Inflammatory macrophage (primary cell): ENCODE measurements at regions not wholly inside any gene's neighbourhood (a gene's known extent, or its start where the extent isn't known, plus 50 kb on each side); places are given as distances from the start of the nearest gene placed in this dataset.

Experiments
- DNase-seq, 2 donors: peaks; one replicate each; pipeline ENCODE4 v3.0.0-alpha.2; 2020 to 2022

DNA sequence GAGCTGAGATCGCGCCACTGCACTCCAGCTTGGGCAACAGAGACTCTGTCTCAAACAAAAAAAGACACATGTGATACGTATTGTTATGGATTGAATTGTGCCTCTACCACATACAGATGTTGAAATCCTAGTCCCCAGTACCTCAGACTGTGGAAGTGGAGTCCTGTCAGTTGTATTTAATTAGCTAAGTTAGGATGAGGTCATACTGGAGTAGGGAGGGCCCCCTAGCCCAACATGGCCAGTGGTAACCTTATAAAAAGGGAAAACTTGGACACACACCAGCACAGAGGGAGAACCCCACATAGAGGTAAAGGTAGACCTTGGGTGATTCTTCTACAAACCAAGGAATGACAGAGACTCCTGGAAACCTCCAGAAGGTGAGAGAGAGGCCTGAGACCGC is 119.8 kb downstream of the GADD45G start:
- no peak for DNase-seq

DNA sequence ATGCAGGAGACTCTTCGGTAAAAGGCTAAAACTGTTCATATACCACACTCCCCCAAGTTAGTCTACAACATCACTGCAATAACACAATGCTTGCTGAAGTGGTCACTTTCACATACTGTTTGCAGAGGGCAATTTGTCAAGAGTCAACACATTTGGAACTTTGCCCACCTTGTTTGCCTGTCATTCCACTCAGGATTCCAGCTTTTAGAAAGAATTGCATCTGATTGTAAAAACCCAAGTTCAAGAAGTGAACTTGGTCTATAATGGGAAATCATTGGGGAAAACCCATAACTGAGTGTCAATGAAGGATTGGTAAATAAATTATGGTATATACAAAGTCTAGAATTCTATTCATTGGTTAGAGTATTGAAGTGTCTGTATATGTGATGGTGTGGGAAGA is 120.5 kb downstream of the GADD45G start:
- no peak for DNase-seq

DNA sequence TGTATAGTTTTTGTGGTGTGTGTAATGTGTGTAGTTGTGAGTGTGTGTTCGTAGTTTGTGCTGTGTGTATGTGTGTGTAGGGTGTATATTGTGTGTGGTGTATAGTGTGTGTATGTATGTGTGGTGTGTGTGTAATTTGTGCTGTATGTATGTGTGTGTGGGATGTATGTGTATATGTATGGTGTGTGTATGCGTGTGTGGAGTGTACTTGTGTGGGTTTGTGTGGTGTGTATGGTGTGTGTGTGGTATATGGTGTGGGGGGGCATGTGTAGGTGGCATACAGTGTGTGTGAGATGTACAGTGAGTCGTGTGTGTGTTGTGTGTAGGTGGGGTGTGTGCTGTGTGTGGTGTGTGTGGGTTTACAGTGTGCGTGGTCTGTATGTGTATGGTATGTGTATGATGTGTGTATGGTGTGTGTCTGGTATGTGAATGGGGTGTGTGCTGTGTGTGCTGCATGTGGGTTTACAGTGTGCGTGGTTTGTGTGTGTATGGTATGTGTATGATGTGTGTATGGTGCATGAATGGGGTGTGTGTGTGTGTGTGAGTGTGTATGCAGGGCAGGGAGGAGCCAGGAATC is 125.2 kb downstream of the GADD45G start:
- no peak for DNase-seq

DNA sequence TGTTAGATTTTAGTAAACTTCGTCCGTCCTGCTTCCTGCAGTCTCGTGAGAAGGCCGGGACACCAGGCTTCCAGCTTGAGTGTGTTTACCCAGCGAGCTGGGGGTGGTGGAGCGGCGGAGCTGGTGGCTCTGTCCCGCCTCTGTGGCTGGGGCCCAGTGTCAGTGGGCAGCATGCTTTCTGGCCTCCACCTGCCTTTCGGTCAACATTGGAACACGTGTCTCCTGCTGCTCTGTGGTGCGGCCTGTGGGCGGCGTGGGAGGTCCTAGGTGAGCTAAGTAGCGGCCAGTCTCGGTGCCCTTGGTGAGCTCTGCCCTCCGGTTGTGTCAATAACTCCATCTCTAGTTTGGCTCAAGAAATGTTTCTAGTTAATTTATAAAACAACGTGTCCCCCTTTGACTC is 125.9 kb downstream of the GADD45G start:
- no peak for DNase-seq

DNA sequence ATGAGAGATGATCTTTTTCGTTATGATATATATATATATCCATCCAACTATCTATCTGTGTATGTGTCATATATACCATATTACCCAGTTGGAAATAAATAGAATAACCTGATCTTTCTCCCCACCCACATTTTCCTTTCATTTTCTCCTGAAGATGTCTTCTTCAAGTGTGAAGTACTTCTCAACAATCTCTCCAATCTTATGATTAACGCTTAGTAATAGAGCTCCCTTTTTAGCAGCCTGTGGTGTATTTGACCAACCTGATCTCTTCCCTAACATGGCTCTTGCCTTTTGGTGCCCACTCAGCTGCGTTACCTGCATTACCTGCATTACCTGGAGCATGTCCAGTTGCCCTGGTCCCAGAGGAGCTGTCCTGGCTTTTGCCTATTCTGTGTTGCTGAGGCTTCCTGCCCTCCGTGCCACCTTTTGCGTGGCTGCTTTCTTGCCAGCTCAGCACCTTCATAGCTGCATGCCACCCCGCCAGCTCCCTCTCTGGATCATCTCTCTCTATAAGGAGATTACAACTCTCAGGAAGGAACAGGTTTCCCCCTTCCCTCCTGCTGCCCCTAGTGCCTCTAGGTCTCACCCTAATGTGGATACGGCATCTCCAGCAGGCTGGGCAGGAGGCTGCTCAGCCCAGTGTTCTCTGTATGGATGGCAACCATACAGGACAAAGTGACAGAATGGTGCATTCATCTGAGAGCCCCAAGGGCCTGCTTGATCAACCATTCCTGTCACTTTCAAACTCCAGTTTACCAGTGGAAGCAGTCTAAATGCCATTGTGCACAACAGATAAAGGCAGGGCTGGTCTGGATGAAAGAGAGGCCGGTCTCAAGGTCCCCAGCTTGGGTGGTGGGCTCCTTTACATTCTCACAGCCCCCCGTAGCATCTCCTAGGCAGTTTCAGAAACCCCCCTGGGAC is 126.7 kb downstream of the GADD45G start:
- DNase-seq, result no peak

DNA sequence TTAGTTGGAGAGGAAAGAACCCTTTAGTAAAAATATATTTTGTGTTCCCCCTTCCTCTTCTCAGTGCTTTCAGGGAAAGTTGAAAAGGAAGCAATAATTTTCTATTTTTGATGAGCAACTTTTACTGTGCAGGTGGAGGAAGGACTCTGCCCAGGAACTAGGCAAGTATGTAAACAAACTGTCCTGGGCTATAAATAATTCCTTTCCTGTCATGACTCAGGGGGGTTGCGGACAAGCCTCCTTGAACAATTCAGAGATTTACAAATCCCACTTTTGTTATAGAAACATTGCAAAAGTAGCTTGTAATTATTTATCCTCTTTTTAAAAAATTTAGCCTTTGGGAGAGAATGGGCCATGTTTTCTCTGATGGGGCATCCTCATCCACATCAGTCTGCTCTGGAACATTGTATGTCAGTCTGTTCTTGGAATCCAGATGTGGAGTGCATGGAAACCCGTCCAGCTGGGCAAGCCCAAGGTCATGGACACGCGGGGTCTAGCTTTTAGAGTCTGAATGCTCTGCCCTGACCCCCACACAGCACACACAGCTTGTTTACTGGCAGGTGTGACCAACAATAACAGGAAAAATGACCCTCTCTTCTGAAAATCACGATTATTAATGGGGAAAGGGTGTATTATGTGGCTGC is 127.6 kb downstream of the GADD45G start:
- no peak for DNase-seq

DNA sequence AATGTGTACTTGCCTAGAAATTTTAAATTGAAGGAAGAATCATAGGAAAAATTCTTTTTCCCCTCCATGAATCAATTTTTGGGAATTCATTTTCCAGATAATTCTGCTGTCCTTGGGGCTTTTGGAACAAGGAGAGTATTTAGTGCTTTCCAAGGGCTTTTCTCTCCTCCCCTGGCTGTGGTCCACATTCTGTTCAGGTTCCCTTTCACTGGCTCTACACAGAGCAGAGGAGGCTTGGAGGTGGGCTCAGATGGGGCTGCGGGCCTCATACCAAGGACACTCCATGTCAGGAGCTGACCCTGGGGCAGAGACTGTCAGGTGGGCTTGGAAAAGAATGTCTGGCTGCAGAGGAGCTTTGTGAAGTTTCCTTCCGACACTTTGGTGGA is 128.1 kb downstream of the GADD45G start:
- DNase-seq, result no peak

DNA sequence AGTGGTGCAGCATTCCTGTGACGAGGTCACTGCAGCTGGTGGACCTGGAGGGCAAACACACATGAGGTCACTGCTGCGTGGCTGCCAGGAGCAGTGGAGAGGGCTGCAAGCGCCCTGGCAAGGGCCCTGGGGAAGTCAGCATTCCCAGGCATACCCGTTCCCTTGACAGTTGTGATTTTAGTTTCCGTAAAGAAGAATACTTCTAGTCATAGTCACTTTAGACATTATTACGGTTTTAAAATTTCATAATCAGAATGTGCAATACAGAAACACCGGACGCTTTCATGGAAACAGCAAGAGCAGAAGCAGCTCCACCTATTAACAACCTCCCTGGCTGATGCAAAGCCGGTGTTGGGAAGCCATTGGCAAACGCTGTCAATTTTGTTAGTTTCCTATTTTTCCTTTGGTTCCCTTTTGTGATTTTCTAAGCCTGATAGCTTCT is 129.8 kb downstream of the GADD45G start:
- DNase-seq, result peak; percentile 69 to 83

DNA sequence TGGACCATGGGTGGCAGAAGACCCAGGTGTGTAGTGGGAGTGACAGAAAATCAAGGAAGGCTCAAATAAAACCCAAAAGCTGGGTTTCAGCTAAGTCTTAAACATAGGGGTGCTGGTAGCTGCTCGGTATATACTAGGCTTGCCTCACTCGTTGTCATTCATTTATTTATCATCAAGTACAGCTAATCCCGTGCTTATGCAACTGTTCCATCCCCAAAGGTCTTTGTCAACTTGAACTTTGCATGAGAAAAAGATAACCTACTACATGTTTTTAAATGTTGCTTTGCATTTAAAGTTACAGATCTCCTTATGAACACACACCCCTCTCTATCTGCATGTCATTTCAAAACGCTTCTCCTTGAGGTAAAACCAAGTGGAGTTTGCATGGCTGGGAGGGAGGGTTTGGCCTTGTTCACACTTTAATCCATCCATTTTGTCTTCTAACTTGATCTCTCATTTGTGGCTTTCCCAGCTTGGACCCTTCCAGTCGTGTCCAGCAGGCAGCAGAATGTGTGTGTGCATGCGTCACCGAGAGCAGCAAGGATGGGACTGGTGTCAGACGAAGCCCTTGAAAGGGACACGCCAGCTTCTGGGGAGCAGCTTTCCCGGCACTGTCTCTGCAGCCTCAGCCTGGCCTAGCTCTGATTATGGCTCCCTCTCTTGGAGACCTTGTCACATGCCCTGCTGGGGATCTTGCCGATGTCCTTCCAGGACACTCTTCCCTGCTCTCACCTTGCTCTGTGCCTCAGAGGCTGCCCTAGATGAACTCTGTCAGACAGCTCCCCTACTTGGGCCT is 133.5 kb downstream of the GADD45G start:
- DNase-seq, result no peak

DNA sequence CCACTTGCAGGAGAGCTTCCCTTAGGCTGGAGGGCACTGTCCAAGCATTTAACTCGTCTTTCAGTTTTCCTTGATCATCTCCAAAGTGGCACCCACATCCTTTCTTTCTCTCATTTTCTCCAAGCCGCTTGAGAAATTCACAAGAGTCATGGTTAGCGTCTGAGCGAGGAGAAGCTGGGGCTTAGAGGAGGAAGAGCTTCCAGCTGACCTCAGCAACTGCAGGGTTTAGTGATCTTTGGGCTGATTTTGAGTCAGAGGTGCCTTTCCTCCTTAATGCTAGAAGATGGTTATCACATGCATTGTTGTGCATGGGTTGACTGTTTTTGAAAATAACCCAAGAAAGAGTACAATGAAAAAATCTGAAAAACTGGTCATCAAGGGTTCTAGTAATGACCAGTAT is 134.7 kb downstream of the GADD45G start:
- DNase-seq, result peak; percentile 71 to 85

DNA sequence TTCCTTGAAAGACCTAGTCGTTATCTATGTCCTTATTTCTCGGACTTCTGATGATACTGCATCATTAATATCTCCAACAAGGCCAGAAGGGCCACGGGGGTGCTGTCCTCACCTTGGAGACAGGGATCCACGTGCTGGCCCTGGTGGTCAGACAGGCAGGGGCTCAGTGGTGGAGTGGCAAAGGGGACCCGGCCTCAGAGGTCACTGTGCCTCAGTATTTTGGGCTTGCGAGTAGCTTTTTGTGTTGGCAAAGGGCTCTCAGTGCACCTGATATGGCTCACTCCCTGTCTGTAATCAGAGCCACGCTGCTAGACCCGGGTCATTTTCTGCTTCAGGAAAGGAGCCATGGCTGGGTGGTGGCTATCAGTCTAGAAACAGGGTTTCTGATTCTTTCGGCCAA is 135.1 kb downstream of the GADD45G start:
- no peak for DNase-seq

DNA sequence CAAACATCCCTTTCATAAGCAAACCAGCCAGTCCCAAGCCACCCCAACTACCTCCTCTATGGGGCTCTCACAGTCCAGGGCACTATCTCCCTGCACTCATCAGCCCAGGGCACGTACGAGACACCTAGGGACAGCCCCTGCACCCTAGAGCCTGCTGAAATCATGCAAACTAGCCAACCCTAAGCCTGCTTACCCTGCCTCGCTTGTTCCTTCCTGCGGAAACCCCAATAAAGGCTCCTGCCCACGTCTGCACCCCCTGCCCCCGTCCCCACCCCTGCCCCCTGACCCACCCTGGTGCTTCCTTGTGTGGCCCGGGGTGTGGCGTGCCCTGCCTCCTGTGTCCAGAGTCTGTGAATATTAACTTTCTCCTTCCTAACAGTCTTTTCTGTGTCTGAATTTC is 135.9 kb downstream of the GADD45G start:
- DNase-seq, result no peak

DNA sequence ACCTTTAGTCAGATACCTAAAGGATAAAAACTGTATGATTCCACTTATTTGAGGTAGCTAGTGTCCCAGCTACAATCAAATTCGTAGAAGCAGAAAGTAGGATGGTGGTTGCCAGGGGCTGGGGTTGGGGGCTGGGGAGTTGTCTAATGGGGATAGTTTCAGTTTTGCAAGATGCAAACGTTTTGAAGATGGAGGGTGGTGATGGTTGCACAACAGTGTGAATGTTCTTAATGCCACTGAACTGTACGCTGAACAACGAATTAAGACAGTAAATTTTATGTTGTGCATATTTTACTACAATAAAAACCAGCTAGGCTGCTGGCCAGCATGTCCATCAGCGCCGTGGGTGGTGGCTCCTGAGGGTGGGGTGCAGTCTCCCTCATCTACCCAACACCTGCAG is 137.8 kb downstream of the GADD45G start:
- DNase-seq, result no peak

DNA sequence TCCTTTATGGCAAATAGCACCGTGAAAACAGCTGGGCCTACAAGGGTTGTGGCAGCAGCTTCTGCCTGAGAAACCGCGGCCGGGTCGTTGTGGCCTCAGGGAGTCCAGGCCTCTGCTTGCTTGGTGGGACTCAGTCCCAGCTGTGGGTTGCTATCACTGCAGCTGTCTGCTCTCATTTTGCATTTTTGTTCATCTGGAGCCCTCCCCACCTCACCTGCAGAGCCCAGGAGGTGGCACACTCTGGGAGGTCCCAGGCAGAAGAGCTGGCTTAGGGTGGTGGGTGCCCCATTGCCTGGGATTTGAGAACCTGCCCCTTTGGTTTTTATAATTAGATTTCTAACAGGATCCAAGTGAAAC is 138.4 kb downstream of the GADD45G start:
- DNase-seq, result no peak

DNA sequence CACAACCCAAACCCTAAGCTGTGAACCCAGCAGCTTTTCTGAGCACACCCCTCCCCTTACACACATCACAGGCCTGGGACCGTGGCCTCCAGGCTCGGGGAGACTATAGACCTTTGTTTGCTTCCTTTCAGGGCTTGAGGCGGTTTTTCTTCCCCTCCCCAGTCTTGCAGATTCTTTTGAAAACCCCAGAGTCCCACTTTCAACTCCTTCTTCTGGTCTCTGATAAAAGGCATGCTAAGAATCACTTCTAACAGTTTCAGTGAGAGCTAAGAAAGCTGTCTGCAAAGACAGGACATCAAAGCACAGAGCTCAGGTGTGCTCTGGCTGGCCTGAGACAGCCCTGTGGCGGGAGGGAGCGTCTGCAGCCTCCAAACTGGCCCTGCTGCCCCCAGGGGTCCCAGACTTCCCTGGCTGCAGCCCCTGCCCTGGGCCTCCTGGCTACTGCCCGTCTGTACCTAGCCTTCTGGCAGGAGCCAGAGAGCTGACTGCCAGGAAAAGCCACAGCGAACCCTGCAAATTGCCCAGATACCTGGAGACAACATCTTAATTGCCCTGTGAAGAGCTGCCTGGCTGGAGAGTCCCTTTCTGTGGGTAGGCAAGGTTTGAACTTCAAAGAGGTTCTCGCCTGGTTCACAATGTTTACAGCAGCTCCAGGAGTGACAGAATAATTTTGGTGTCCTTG is 138.9 kb downstream of the GADD45G start:
- DNase-seq, result no peak

DNA sequence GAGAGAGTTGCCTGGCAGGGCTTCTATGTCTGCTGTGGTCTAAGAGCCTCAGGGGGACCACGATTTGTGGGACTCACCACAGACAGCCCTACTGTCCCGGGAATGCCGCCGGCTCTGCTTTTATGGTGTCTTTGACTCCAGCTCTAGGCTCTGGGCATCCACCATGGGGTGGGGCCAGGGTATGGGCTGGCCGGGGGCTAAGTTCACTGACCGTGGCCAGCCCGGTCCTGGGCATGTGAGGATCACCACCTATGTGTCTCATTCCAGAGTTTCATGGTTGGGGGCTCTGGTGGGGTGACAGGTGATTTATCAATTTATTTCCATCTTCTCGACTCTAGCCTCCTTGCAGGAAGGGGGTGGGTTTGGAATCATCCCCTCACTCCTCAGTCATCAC is 139.4 kb downstream of the GADD45G start:
- no peak for DNase-seq

DNA sequence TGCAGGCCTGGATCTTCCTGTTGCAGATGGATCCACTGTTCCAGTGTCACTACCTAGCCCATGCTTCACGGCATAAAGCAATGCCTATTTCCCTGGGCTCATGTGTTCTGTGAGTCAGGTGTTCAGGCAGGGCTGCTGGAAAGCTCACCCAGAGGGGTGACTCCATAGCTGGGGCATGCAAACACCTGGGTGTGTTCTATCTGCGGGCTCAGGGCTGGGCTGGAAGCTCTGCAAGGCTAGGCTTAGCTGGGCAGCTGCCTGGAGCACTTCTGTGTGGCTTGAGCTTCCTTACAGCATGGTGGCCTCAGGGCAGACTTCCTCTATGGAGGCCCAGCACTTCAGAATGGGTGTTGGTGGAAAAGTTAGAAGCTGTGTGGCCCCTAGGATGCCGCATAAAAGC is 139.9 kb downstream of the GADD45G start:
- DNase-seq, result no peak

DNA sequence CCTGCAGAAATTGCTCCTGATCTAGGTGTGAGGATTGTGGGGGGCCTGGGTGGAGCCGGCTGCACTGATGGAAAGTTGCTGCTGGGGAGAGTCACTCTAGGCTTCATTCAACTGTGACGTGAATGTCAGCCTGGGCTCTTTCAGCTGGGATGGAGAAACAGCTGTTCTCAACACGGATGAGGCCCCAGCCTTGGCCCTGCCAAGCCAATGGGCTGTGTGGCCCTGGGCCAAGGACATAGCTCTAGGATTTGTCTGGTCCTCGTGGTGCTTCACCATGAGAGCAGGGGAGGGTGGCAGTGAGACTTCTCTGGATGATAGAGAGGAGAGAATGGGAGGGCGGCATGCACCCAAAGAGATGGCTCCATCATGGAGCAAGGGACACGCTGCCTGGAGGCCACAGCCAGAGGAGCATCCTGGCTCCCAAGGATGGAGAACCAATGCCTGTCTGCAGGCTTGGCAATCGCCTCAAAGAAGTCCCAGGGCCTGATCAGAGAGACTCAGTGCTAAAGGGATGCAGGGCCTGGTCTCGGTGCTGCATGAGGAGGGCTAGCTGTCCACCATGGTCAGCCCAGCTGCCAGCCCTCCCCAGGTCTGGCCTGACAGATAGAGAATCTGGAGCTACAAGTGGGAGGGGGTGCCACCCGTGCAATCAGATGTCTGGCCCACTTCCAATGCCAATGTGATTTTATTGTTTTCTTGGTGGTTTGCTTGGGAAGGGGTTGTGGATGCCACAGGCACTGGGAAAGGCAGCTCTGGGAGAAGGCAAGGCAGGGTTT is 141.0 kb downstream of the GADD45G start:
- DNase-seq, result no peak

DNA sequence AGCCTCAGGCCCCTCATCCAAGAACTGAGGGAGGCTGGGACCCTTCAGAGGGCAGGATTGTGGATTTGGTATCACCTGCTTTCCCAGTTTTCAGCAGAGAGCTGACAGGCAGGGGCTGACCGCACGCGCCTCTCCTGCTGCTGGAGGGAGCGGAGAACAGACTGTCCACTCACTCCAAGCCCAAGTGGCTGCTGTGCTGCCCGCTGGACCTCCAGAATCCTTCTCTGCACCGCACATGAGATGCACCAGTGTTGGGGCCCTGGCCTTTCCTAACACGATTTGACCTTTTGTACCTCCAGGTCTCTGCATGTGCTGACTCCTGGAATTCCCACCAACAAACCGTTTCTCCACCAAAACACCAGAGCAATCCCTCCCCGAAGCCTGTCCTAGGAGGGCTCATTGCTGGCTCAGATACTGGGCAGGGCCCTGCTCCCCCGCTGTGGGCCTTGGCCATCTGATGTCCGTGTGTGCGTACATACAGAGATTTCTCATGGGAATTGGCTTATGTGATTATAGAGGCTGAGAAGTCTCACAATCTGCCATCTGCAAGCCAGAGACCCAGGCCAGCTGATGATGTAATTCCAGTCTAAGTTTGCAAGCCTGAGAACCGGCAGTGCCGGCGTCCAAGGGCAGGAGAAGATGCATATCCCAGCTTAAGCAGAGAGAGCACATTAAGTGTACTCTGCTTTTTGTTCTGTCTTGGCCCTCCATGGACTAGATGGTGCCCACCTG is 141.7 kb downstream of the GADD45G start:
- no peak for DNase-seq

DNA sequence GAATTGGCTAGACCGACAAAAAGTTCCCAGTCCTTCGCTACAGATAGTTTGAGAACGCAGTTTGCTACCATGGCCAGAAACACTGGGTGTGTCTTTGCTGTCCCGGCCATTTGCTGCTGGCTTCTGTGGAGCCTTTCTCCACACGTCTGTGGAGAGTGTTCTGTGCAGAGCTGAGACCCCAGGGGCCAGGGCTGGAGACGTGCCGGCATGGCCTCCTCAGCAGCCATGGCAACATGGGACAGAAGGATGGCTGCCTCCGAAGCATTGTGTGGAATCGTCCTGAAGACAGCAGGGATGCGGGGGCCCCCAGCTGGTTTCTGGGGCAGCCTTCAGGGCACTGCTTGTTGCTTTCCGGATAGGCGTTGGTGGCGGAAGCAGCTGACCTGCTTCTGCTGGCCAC is 142.8 kb downstream of the GADD45G start:
- no peak for DNase-seq
